GM18519 (cell line): ENCODE measurements at regions not wholly inside any gene's neighbourhood (a gene's known extent, or its start where the extent isn't known, plus 50 kb on each side); places are given as distances from the start of the nearest gene placed in this dataset.

Source experiments
- ATAC-seq: cut with Tn5 transposase; IDR thresholded peaks from one replicate; pipeline ENCODE4 v1.9.1; 2021; ENCODE audit warnings: mild to moderate bottlenecking, moderate library complexity; ENCODE audit not compliant: unreplicated experiment, low FRiP score

DNA sequence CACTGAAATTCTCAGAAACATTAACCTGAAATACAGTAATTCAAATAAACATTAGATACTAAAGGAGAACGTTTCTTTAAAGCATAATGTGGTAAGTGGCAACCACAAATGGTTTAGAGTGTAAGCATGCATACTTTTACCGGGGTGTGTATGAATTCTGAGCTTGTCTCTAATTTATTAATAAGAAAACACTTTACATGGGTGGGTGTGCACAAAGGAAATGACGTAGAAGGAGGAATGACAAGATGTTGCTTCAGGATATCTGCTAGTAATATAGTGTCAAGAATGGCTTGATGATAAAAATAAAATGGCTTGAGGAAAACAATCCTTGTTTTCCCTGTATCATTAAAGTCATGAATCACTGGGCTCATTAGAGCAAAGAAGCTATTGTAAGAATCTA is 92.5 kb downstream of the ARL4A start:
- no peak for ATAC-seq

- ATAC-seq = no peak
Observed at GRCh38 chr7:12783421-12784095, 96.1 kb downstream of the ARL4A start.

DNA sequence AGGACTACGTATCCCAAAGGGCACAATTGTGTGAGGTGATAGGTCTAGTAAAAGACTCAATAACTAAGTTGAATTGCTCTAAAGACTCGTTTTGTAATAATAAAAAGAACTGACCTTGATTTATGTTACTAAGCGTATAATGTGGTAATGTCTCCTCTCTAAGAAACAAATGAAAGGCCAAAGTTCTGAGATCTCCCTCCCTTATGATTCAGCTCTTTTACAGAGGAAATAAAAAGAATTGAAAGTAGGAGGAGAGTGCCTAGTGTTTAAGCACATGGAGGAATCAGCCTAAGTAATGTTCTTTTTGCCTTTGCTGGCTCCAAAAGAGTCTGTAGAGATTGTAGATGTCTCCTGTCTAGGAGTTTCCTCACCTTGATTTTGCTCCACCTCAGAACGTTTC is 98.0 kb downstream of the ARL4A start:
- no peak for ATAC-seq

DNA sequence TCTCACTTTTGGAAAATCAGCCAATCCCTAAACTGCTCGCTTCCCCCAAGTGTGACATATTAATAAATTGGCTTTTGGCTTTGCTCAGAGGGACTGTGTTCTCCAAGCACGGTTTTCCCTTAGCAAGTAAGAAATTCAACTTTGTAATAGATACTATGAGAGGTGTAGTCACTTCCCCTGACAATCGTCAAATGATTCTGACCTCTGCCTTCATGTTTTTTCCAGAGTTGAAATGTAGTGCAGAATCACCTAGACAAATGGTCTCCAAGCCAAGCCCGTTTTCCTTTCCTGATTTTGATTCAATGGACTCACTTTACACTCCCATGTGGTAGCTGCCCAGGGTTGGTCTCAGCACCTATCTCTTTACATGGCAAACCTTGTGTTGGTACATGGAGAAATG is 99.1 kb downstream of the ARL4A start:
- no peak for ATAC-seq

DNA sequence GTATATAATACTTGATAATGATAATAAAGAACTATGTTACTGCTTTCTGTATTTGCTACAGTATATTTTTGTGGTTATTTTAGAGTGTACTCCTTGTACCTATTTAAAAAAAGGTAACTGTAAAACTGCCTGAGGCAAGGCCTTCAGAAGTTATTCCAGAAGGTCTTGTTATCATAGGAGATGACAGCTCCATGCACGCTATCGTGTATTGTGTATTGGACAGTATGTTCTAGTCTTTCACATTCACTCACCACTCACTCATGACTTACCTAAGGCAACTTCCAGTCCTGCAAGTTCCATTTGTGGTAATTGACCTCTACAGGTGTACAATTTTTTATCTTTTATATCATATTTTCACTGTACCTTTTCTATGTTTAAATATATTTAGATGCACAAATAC is 100.7 kb downstream of the ARL4A start:
- no peak for ATAC-seq

- no peak for ATAC-seq
Observed at GRCh38 chr7:12788591-12788990, 101.2 kb downstream of the ARL4A start.

GRCh38 chr7:12794722-12795302 is 107.4 kb downstream of the ARL4A start:
- no peak for ATAC-seq

- ATAC-seq = no peak
Observed at GRCh38 chr7:12796397-12797127, 109.1 kb downstream of the ARL4A start.

GRCh38 chr7:12800486-12800885 is 113.1 kb downstream of the ARL4A start:
- ATAC-seq = no peak

- no peak for ATAC-seq
Observed at GRCh38 chr7:12801107-12801506, 113.7 kb downstream of the ARL4A start.

- no peak for ATAC-seq
Observed at GRCh38 chr7:12802070-12802469, 114.6 kb downstream of the ARL4A start.

DNA sequence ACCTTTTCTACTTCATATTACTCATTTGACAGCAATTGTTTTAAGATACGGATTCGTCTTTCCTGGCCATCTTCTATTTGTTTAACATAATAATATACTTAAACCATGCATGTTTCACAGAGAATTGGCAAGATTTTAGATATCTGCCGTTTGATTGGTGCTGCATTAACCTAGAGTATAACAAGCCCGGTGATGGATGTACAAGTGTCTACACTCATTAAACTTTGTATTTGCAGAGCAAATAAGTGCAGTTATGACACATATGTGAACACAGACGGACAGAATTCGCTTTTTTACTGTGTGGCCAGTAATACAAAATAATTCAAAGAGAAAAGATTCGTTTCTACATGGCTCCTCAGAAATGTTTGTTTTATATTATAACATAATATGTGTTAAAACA is 116.1 kb downstream of the ARL4A start:
- ATAC-seq = no peak

DNA sequence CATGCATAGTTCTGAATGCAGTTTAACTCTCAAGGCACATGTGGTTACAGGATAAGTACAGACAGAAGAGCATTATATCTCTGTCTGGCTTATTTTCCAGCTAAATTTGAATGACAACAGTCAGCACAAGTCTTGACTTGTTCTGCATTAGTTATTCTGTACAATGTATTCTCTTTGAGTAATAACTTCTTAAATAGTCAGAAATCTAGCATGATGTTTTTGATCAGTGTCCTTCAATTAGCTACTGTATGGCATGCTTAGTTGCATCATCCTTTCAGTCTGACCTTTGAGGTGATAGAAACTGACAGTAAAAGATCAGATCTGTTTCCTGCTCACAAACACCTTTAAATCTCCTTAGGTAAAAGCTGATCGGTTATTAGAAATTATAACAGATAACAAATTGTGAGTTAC is 118.1 kb downstream of the ARL4A start:
- ATAC-seq = no peak

DNA sequence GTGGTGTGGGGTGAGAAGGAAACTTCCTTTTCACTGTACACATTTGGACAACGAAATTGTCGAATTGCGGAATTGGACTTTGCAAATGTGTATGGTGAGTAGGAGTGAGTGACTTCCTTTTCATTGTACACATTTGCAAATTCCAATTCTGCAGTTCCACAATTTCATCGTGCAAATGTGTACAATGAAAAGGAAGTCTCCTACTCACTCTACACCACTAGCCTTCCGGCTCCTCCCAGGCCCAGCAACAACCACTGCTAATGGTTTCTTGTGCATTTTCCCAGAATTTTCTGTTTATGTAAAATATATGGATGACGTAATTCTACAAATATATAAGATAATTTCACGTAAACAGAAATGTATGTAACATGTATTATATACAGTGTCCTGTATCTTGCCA is 118.5 kb downstream of the ARL4A start:
- no peak for ATAC-seq

- no peak for ATAC-seq
Observed at GRCh38 chr7:12809476-12809875, 122.0 kb downstream of the ARL4A start.

DNA sequence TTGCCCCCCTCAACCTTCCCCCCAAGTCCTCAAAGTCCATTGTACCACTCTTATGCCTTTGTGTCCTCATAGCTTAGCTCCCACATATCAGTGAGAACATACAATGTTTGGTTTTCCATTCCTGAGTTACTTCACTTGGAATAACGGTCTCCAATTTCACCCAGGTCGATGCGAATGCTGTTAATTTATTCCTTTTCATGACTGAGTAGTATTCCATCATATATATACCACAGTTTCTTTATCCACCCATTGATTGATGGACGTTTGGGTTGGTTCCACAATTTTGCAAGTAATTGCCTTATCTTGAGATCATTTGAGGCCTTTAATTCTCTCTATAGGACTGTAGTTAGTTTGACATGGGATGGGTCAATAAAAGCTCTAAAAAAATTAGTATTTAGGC is 124.7 kb downstream of the ARL4A start:
- no peak for ATAC-seq

DNA sequence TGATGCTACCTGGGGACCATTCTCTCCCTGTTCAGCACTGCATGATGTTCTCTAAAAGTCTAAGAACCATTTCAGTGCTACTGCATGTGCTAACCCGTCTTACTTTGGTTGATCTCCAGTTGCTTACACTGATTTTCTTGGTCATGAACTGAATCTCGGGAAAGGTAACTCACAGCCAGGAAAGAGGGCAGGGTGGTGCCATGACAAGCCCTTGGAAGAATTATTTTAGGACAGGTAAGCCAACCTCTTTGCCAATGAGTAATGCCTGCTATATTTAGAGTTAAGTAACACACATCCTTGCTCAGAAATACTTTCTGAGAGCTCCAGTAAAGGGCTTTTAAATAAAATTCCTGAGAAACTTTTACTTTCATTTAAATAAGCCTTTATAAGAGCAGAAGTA is 126.7 kb downstream of the ARL4A start:
- no peak for ATAC-seq

GRCh38 chr7:12814828-12815227 is 127.4 kb downstream of the ARL4A start:
- ATAC-seq = no peak

GRCh38 chr7:12815426-12815825 is 128.0 kb downstream of the ARL4A start:
- no peak for ATAC-seq

- ATAC-seq = no peak
Observed at GRCh38 chr7:12815871-12816270, 128.4 kb downstream of the ARL4A start.

GRCh38 chr7:12820777-12821176 is 133.3 kb downstream of the ARL4A start:
- no peak for ATAC-seq

DNA sequence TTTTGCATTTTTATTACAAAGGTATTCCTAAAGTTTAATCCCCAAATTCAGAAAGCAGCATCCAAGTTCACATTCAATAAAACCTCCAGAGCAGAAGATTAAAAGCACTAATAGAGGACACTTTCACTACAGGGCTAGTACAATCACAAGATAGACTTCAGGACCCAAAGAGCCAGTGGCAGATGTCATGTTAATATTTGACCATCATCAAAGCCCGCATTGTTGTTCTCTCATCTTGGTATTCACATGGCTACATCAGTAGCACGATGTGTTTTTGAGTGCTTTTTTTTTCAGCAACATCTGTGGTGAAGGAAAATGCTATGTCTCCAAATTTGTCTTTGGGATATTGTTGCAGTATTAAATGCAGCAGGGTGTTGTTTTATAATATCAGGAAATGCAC is 134.3 kb downstream of the ARL4A start:
- no peak for ATAC-seq
